ENCODE measurements at regions not wholly inside any gene's neighbourhood (a gene's known extent, or its start where the extent isn't known, plus 50 kb on each side); places are given as distances from the start of the nearest gene placed in this dataset.
"Not testable (repeated sequence)": the region's sequence is repeated elsewhere in the genome, so short reads cannot be mapped to it uniquely, and the experiment has no call there.

DNA sequence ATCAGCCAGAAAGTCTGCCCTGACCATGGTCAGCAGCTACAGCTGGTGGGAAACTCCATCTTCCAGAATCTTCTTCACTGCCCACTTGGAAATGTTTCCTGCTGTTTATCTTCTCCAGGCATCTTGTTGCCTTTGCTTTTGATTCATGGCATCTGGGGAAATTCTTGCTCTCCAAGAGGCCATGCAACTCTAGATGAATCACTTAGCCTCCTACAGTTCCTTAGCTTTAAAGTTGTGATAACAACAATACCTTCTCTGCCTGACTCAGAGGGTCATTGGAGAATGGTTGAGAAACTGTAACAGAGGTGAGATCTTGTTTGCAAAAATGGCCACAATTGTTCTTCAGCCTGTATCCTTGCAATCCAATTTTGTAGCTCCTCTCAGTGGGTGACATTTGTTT is 121.0 kb upstream of the VRK1 start:
- DNase-seq (ENCODE audit: low spot score), result no peak
- intact Hi-C loops (cut with DNase I), result no loop called here

DNA sequence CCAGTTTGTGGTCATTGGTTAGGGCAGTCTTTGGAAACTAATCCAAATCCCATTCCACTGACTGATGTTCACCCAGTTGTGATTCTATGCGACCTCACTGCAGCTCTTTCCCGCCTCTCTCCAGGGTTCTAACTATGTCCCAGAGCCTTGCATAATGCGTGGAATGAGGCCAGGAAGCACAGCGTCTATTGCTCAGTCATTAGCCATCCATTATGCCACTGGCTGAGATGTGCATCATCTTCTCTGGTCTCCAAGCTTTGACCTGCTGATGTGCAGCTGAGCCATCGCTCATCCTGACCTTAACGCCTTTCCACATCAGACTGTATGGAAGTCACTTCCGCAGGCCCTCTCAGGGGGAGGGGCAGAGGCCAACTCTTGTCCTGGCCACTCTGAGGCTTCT is 115.4 kb upstream of the VRK1 start:
- no peak for DNase-seq (ENCODE audit: low spot score)
- intact Hi-C loops (cut with DNase I), result no loop called here

- intact Hi-C loops (cut with DNase I), result no loop called here
Observed at GRCh38 chr14:96682401-96682800, 114.8 kb upstream of the VRK1 start.

GRCh38 chr14:96683562-96684289 is 113.5 kb upstream of the VRK1 start:
- intact Hi-C loops (cut with DNase I), result no loop called here
- no peak for DNase-seq (ENCODE audit: low spot score)

More at GRCh38 chr14:96682401-96682800, 114.8 kb upstream of the VRK1 start:
- DNase-seq (ENCODE audit: low spot score), result no peak

- intact Hi-C loops (cut with DNase I), result no loop called here
- no peak for DNase-seq (ENCODE audit: low spot score)
Observed at GRCh38 chr14:96686126-96686525, 111.1 kb upstream of the VRK1 start.

DNA sequence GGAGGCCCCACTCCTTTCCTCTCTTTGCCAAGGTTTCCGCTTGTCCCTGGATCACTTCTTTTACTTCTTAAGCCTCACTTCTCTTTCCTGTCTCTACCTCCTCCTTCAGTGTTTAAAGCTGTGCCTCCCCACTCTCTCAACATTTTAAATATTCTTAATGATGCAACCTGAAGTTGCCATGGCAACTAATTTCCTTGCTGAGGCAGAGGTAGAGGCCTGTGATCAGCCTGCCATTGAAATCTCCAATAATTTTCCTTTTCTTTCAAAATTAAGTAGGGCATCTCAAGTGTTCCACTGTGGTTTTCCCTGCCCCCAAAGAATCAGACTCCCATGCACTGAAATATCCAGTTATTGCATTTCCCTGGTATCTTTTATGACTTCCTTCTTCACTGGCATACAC is 108.6 kb upstream of the VRK1 start:
- intact Hi-C loops (cut with DNase I), result no loop called here
- no peak for DNase-seq (ENCODE audit: low spot score)

DNA sequence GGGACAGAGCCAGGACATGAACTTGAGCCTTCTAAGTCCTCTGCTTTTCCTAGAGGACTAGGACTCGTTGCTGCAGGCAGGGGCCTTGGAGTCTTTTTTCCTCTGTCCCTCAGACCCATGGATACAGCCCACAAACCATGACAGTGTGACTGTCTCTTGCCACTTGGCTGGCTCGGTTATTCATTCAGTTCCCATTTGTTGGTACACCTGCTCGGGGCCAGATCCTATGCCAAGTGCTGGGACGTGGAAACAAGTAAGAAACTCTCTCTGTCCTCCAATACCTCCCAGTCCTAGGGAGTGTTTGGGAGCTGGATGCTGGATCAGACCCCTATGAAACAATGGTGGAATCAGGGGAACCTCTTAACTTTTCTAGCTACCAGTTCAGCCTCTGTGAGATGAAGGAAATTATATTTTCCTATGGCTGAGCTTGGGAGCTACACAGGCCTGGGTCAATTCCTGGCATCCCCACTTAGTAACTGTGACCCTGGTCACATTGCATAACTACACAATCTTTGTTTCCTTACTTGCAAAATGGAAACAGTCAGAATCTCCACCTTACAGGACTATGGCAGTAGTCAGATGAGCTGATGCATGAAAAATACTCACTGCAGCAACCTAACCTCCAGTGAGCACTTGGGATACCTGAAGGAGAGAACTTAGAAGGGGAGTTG is 106.3 kb upstream of the VRK1 start:
- intact Hi-C loops (cut with DNase I), result no loop called here
- no peak for DNase-seq (ENCODE audit: low spot score)

DNA sequence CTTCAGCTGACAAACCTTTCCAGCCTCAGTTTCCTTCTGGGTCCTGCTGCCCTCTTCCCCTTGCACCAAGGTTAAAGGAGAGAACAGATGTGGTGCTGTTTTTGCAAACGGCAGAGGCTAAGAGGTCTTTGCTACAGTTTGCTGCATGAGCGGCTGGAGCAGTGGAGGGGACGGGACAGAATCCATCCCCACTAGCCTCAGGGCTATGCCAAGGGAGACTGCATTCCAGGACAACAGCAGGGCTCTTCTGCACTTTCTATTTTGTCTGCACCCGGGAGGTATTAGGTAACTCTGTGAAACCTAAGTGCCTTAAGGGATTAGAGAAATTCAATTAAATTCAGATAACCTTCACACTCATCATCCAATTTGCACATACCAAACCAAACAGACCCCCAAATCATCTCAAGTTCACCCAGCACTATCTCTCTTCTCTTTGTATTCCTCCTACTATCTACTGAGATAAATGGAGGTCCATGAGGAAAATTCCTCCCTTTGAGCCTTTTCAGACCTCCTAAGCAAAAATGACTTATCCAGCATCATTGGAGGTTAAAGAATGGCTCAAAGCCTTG is 103.8 kb upstream of the VRK1 start:
- no peak for DNase-seq (ENCODE audit: low spot score)
- intact Hi-C loops (cut with DNase I), result no loop called here

- DNase-seq (ENCODE audit: low spot score), result no peak
- intact Hi-C loops (cut with DNase I), result no loop called here
Observed at GRCh38 chr14:96693987-96694386, 103.2 kb upstream of the VRK1 start.

DNA sequence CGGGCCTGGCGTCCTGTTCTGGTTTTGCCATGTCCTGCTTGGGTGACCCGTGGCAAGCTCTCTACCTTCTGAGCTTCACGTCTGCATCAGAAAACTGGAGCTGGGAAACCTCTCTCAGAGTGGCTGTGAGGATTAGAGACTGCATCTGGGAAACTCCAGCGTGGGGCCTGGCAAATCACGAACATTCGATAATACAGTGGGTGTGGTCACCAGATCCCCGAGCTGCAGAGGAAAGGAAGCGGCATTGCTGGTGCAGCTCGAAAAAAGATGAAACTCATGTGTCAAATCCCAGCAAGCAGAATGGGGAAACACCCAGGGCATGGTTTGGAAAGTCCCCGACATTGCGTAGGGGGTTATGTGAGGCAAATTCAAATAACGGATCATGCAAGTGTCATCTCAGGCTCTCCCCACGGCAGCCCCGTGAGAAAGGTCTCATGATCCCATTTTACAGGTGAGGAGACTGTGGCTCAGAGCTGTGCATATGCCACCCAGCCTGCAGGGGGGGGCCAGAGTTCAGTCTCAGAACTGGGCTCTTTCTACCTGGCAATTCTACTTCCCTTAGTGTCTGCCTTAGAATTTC is 98.1 kb upstream of the VRK1 start:
- DNase-seq (ENCODE audit: low spot score), result no peak
- intact Hi-C loops (cut with DNase I), result no loop called here

DNA sequence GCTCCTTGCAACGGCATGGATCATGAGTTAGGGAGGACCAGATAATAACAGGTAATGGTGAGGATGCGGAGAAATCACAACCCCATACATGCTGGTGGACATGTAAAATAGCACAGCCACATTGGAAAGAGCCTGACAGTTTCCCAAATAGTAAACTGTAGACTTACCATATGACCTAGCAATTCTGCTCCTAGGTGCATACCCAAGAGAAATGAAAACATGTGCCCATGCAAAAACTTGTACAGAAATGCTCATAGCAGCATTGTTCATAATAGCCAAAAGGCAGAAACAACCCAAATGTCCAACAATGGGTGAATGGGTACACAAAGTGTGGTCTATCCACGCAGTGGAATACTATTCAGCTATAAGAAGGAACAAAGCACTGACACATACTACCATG is 97.5 kb upstream of the VRK1 start:
- DNase-seq (ENCODE audit: low spot score), result no peak
- intact Hi-C loops (cut with DNase I), result no loop called here

DNA sequence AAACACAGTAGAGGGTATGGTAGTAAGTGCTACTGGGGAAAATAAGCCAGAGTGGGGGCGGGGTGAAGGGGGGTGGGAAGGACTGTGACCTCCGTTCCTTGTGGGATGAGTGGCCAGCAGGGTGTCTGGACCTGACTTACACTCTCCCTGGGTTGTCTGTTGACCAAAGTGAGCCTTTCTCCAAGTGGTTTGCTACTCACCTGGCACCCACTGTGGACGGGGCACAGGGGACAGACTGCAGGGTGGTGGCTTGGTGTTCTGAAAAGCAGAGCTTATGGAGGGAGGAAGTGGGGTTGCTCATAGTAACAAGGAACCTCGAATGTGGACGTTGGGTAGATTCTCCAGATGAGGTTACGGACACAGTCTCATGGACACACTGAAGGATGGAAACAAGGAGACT is 94.4 kb upstream of the VRK1 start:
- no peak for DNase-seq (ENCODE audit: low spot score)
- intact Hi-C loops (cut with DNase I), result no loop called here

GRCh38 chr14:96705422-96706092 is 91.6 kb upstream of the VRK1 start:
- intact Hi-C loops (cut with DNase I), result no loop called here
- no peak for DNase-seq (ENCODE audit: low spot score)

GRCh38 chr14:96706893-96707292 is 90.3 kb upstream of the VRK1 start:
- DNase-seq (ENCODE audit: low spot score), result no peak

GRCh38 chr14:96710060-96710666 is 87.0 kb upstream of the VRK1 start:
- DNase-seq (ENCODE audit: low spot score), result no peak
- intact Hi-C loops (cut with DNase I), result no loop called here

More at GRCh38 chr14:96706893-96707292, 90.3 kb upstream of the VRK1 start:
- intact Hi-C loops (cut with DNase I), result no loop called here

DNA sequence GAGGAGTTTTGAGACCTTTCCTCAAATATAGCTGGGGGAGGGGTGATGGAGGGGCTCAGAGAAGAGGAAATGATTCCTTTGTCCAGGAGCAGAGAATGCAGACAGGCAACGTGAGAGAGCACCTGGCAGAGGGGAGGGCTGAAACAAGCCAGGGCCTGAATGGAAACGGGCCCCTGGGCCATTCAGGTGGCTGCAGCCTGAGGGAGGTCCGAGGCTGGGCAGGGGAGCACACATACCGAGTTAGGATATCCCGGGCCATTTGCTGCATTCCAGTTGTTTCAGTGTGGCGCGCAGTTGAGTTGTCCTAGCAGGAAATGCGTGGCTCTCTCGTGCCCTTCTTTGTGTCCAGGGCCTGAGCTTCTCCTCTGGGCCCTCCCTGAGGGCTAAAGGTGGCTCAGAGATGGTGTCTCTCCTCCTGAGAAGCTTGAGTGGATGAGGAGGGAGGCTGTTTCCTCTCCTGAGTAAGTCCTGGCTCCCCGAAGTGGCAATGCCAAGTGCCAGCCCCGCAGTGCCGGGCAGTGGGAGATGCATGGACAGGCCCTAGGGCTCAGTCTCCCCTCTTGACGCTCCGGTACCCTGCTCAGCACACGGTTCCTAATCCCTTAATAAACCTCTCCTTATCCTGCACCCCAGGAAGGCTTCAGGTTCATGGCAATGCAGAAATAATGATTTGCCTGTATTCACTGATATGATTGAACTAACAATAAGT is 85.5 kb upstream of the VRK1 start:
- no peak for DNase-seq (ENCODE audit: low spot score)
- intact Hi-C loops (cut with DNase I), result no loop called here

DNA sequence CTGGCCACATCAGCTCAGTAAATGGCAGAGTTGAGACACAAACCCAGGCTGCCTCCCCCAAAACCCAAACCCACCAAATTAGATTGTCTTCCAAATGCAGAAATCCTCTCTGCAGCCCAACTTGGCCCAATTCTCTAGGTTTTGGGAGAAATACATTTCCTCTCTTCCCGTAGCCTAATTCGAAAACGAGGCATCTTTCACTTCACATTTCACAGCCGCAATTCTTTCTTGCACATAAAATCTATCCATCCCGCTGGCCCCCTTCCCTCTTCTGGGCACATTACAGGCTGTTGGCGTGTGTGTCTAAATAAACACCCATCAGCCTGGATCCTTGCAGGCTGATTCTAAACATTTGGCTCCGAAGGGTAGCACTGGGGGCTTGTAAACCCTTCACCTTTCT is 83.8 kb upstream of the VRK1 start:
- intact Hi-C loops (cut with DNase I), result no loop called here
- DNase-seq (ENCODE audit: low spot score), result no peak

- DNase-seq (ENCODE audit: low spot score), result not testable (repeated sequence)
Observed at GRCh38 chr14:96714537-96714936, 82.6 kb upstream of the VRK1 start.

GRCh38 chr14:96717116-96717515 is 80.1 kb upstream of the VRK1 start:
- intact Hi-C loops (cut with DNase I), result no loop called here
- no peak for DNase-seq (ENCODE audit: low spot score)

More at GRCh38 chr14:96714537-96714936, 82.6 kb upstream of the VRK1 start:
- intact Hi-C loops (cut with DNase I), result not testable (repeated sequence)
